Neutrophil (primary cell): ENCODE measurements at regions not wholly inside any gene's neighbourhood (a gene's known extent, or its start where the extent isn't known, plus 50 kb on each side); places are given as distances from the start of the nearest gene placed in this dataset.

ENCODE experiments used
- H3K27ac ChIP-seq: fragments of 200-600 bp; sonication (generic); 2 replicates; pipeline ENCODE4 v1.5.1; 2016; ENCODE audit warnings: mild to moderate bottlenecking, moderate library complexity
- H3K27me3 ChIP-seq: fragments of 200-600 bp; sonication (generic); 2 replicates; pipeline ENCODE4 v1.6.0; 2016; ENCODE audit warnings: mild to moderate bottlenecking
- H3K36me3 ChIP-seq: fragments of 200-600 bp; sonication (generic); 2 replicates; pipeline ENCODE4 v1.5.1; 2017
- H3K4me1 ChIP-seq, 2 experiments: fragments of 200-600 bp in 1 of 2; sonication (generic) in 1 of 2; 1 replicate in 1 of 2; 2 replicates in 1 of 2; pipeline versions ENCODE4 v1.5.1 to v1.6.1; 2013 to 2016; ENCODE audit warnings: low read depth in 1 of 2, low read length in 1 of 2, mild to moderate bottlenecking in 1 of 2, moderate library complexity in 1 of 2; ENCODE audit not compliant: control insufficient read depth in 1 of 2, insufficient read depth in 1 of 2
- H3K4me3 ChIP-seq, 2 experiments: fragments of 200-600 bp in 1 of 2; sonication (generic) in 1 of 2; 1 replicate in 1 of 2; 2 replicates in 1 of 2; pipeline ENCODE4 v1.5.1; 2013 to 2016; ENCODE audit warnings: low read depth in 1 of 2, low read length in 1 of 2, mild to moderate bottlenecking in 1 of 2, moderate library complexity in 1 of 2
- H3K9me3 ChIP-seq: fragments of 200-600 bp; sonication (generic); 2 replicates; pipeline ENCODE4 v1.5.1; 2016
- TF ChIP-seq, protein P1 (sequence below): fragments of 200-600 bp; sonication (generic); IDR thresholded peaks from 2 replicates; pipeline ENCODE4 v1.5.1; 2016; ENCODE audit warnings: antibody characterized with exemption

DNA sequence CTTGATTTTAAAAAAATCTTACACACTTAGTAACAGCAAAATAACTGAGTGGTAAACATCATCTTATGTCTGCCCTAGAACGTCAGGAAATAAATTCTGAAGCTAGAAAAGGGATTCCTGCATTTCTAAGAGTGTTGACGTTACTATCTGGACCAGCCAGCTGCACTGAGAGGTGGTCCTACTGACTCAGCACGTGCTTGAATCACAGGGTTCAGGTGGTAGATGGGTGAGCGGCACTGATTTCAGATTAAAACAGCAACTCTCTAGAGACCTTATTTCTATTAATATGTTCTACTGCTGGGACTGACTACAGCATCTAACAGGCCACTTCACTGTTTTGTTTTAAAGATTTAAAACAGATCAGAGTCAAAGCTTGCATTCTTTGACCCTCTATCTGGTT lies 377.2 kb downstream of the GABRB3 start:
- no peaks in the 10 kb centered on the region for H3K36me3 ChIP-seq
- H3K9me3 ChIP-seq, result no peaks in the 10 kb centered on the region
- H3K27ac ChIP-seq, result no peak overlapping the region
- H3K27me3 ChIP-seq, result no peaks in the 10 kb centered on the region
- no peaks in the 10 kb centered on the region for H3K4me1 ChIP-seq
- H3K4me3 ChIP-seq, result no peak overlapping the region
- TF ChIP-seq, protein P1, sequence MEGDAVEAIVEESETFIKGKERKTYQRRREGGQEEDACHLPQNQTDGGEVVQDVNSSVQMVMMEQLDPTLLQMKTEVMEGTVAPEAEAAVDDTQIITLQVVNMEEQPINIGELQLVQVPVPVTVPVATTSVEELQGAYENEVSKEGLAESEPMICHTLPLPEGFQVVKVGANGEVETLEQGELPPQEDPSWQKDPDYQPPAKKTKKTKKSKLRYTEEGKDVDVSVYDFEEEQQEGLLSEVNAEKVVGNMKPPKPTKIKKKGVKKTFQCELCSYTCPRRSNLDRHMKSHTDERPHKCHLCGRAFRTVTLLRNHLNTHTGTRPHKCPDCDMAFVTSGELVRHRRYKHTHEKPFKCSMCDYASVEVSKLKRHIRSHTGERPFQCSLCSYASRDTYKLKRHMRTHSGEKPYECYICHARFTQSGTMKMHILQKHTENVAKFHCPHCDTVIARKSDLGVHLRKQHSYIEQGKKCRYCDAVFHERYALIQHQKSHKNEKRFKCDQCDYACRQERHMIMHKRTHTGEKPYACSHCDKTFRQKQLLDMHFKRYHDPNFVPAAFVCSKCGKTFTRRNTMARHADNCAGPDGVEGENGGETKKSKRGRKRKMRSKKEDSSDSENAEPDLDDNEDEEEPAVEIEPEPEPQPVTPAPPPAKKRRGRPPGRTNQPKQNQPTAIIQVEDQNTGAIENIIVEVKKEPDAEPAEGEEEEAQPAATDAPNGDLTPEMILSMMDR, result no peak

DNA sequence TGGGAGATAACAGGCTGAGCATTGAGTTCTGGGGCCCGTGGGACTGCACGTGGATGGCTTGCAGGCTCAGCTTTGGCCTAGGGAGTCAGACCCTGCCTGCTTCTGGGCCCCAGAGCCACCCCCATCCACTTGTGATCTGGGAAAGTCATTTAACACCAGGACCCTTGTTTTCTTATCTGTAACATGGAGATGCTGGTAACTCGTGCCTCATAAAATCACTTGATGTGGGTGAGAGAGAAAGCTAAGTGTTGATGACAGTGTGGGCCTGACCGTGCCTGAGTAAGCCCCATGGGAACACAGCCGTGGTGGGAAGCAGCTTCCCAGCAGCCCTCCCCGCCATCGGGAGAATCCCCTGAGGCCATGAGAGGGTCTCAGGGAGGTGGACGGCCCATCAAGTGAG lies 378.1 kb downstream of the GABRB3 start:
- Histone ChIP-seq H3K36me3 (no peaks in the 10 kb centered on the region), H3K4me1 (no peaks in the 10 kb centered on the region), H3K27ac (no peak overlapping the region), H3K27me3 (no peaks in the 10 kb centered on the region), H3K4me3 (no peak overlapping the region), H3K9me3 (no peaks in the 10 kb centered on the region)
- TF ChIP-seq, protein P1, result no peak

DNA sequence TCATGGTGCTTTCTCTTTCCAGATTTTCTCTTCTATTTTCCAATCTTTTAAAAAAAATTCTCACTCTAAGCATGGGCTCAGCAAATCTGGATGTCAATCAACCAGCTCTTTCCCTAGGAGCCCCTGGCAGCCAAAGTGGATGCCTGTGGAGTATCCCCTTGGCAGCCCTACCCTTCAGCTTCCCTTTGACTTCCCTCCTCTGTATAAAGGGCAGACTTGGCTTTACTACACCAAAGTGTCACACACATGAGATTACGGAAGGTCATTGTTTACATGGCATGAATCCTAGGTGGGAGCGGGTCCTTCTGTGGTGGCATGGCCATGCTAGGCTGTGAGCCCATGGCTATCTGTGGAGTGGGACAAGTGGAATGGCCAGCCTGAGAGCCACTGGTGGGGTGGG lies 379.9 kb downstream of the GABRB3 start:
- TF ChIP-seq, protein P1, result no peak
- Histone ChIP-seq H3K9me3 (no peaks in the 10 kb centered on the region), H3K4me1 (no peaks in the 10 kb centered on the region), H3K27ac (no peak overlapping the region), H3K36me3 (no peaks in the 10 kb centered on the region), H3K4me3 (no peak overlapping the region), H3K27me3 (no peaks in the 10 kb centered on the region)

DNA sequence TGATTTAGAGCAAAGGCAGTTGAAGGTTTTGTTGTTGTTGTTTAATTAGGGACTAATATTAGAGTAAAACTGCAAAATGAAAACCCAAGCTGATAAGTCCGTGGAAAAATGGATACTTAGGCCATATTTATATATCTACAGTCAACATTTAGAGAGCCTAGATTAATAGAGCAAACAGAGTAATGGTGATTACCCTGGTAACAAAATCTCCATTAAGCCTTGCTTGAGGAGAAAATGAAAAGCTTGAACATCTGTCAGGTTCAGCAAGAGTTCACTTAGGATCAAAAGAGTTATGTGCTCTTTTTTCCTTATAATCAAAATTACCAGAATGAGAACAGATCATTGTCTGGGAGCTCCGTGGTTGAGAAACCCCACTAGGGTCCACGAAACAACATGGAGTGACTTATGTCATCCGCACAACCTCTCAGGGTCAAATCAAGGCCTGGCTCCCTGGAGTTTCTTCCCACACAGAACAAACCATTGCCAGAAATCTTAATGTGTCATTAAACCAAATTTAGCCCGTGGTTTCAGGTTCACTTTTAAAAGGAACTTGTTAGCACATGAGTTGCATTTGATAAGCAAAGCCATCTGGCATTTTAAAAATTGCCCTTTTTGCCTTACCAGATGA lies 381.2 kb downstream of the GABRB3 start:
- Histone ChIP-seq H3K27ac (no peak overlapping the region), H3K4me3 (no peak overlapping the region), H3K27me3 (no peaks in the 10 kb centered on the region), H3K36me3 (no peaks in the 10 kb centered on the region), H3K4me1 (no peaks in the 10 kb centered on the region), H3K9me3 (no peaks in the 10 kb centered on the region)
- TF ChIP-seq, protein P1, result no peak

DNA sequence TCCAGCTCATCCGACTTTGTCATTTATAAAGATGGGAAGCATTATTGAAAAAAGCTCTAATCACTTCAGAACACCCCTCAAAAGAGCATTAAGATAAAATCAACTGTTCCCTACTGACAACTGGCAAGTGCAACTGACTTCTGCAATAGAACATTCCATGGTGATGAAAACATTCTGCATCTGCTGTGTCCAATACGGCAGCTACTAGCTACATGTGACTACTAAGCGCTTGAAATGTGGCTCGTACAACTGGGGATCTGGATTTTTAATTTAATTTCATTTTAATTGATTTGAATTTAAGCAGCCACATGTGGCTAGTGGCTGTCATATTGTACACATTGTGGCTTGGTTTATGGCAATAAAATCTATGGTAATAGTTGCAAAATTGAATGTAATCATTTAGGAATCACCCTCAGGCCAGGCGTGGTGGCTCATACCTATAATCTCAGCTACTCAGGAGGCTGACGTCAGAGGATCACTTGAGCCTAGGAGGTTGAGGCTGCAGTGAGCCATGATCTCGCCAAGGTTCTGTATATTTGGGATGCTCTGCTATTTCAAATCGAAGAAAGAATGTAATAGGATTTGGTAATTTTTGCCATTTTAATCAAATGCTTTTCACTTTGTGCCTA lies 390.3 kb downstream of the GABRB3 start:
- no peaks in the 10 kb centered on the region for H3K27me3 ChIP-seq
- H3K4me3 ChIP-seq, result no peak overlapping the region
- no peaks in the 10 kb centered on the region for H3K36me3 ChIP-seq
- no peaks in the 10 kb centered on the region for H3K9me3 ChIP-seq
- no peaks in the 10 kb centered on the region for H3K4me1 ChIP-seq
- TF ChIP-seq, protein P1, result no peak
- H3K27ac ChIP-seq, result no peak overlapping the region
